Transverse colon (tissue), 4 donors: ENCODE measurements at regions not wholly inside any gene's neighbourhood (a gene's known extent, or its start where the extent isn't known, plus 50 kb on each side); places are given as distances from the start of the nearest gene placed in this dataset.

Experiments used
- DNase-seq: peaks from one replicate; pipeline ENCODE4 v3.0.0-alpha.2; 2019
- H3K27ac ChIP-seq, 4 donors: fragments of 200-600 bp; sonication (generic); 2 replicates each; pipeline ENCODE4 v1.5.1; 2016 to 2018; ENCODE audit warnings: inconsistent platforms in 4 of 4
- H3K27me3 ChIP-seq: fragments of 200-600 bp; sonication (generic); 2 replicates; pipeline ENCODE4 v1.5.1; 2017; ENCODE audit warnings: inconsistent platforms
- H3K36me3 ChIP-seq, 4 donors: fragments of 200-600 bp; sonication (generic); 2 replicates each; pipeline ENCODE4 v1.5.1; 2017 to 2019; ENCODE audit warnings: inconsistent platforms in 4 of 4
- H3K4me1 ChIP-seq, 4 donors: fragments of 200-600 bp; sonication (generic); 2 replicates each; pipeline ENCODE4 v1.5.1; 2017 to 2020; ENCODE audit warnings: inconsistent platforms in 4 of 4
- H3K4me3 ChIP-seq, 4 donors: fragments of 200-600 bp; sonication (generic); 1 replicate in 1 of 4; 2 replicates in 3 of 4; pipeline versions ENCODE4 v1.5.1 to v1.6.1; 2017 to 2019; ENCODE audit warnings: inconsistent platforms in 4 of 4
- H3K9me3 ChIP-seq, 2 donors: fragments of 200-600 bp; sonication (generic); 2 replicates each; pipeline ENCODE4 v1.5.1; 2017 to 2019; ENCODE audit warnings: inconsistent platforms in 2 of 2
- EP300 ChIP-seq: sonication (generic); formaldehyde crosslinking; IDR thresholded peaks from one replicate; pipeline ENCODE4 v1.6.1; 2017; ENCODE audit warnings: antibody characterized with exemption, low read depth
- POLR2A ChIP-seq: fragments of 450-650 bp; IDR thresholded peaks from one replicate; pipeline ENCODE4 v1.6.1; 2016; ENCODE audit warnings: antibody characterized with exemption, mild to moderate bottlenecking, moderate library complexity
- POLR2AphosphoS5 ChIP-seq, 3 donors: sonication (generic); formaldehyde crosslinking; IDR thresholded peaks; one replicate each; pipeline ENCODE4 v1.6.1; 2016; ENCODE audit warnings: antibody characterized with exemption in 3 of 3
- WGBS, 2 donors: methylation state at CpG; one replicate each; pipeline ENCODE4 v1.1.5; 2018; ENCODE audit warnings: low coverage in 1 of 2; 5-methylcytosine and 5-hydroxymethylcytosine counted together
- in situ Hi-C, 4 donors: fragments of 200-750 bp; cut with MboI; loops; one replicate each; pipeline versions ENCODE4 v1.15.0 to v1.15.1; 2017; ENCODE audit warnings: low sequenced_read_pairs in 3 of 4, low pct_ligation_motif_present in 1 of 4, low pct_unique_long_range_greater_than_20kb in 1 of 4
- intact Hi-C: fragments of 100-400 bp; cut with DNase I; formaldehyde crosslinking; loops from one replicate; pipeline ENCODE4 v1.15.1; 2023; ENCODE audit warnings: low total_unique reads
- TF ChIP-seq, protein P1 (sequence below), 5 experiments: fragments of 200-600 bp in 3 of 5; fragments of 450-650 bp in 2 of 5; sonication (generic) in 3 of 5; IDR thresholded peaks; 1 replicate in 2 of 5; 2 replicates in 3 of 5; pipeline ENCODE4 v1.5.1; 2016 to 2017; ENCODE audit warnings: antibody characterized with exemption in 5 of 5, inconsistent platforms in 3 of 5, mild to moderate bottlenecking in 2 of 5, moderate library complexity in 1 of 5

DNA sequence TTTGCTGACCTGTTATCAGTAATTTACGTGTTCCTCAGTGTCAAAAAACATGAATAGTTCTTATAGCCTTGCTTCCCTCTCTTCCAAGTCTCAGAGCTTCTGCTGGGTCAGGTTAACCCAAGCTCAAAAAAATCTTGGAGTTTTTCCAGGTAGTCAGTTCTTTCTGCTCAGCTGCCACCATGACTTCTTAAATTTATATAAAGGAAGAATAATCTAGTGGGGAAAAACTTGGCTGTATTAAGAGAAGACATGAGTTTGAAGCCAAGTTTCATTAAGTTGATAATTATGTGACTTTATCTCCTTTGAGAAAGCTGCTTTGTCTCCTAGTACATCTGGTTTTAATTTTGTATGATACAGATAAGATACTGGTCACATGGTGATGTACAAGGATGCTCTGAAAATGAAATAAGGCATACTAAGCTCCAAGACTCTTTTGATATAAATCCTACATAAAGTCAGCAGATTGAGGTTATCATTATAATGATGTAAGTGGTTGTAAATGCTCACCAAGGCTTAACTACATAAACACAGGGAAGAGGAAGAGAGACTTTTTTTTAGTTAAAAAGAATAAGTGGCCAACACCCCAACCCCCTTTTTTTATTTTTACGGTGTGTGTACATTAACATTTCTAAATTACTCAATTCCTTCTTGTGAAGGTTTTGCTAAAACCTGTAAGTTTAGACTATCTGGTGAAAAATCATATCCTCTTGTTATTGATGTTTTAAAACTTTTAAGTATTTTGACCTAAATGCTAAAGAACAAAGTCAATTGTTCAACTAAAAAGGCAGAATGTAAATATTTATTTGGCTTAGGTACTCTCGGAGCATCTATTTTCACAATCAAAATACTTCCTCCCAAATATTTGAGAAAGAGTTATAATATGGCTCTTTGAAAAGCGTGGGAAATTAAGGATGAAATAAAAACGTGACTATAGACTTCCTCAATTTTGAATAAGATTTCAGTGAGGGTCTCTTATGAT lies 84.1 kb upstream of the SLC38A2 start:
- in situ Hi-C loops = no loop called here
- intact Hi-C loops = no loop called here
- Histone ChIP-seq H3K4me3 (no peak overlapping the region), H3K36me3 (no peaks in the 10 kb centered on the region), H3K27ac (no peak overlapping the region), H3K27me3 (no peaks in the 10 kb centered on the region), H3K9me3 (no peaks in the 10 kb centered on the region), H3K4me1 (peaks cover 0 to 42% (median 8%) of the 10 kb centered on the region in 4 donors)
- DNase-seq = no peak
- TF ChIP-seq POLR2A = no peak
- no peak for TF ChIP-seq POLR2AphosphoS5 (IDR thresholded peaks at IDR 0.05)
- TF ChIP-seq EP300 = no peak
- TF ChIP-seq, protein P1, sequence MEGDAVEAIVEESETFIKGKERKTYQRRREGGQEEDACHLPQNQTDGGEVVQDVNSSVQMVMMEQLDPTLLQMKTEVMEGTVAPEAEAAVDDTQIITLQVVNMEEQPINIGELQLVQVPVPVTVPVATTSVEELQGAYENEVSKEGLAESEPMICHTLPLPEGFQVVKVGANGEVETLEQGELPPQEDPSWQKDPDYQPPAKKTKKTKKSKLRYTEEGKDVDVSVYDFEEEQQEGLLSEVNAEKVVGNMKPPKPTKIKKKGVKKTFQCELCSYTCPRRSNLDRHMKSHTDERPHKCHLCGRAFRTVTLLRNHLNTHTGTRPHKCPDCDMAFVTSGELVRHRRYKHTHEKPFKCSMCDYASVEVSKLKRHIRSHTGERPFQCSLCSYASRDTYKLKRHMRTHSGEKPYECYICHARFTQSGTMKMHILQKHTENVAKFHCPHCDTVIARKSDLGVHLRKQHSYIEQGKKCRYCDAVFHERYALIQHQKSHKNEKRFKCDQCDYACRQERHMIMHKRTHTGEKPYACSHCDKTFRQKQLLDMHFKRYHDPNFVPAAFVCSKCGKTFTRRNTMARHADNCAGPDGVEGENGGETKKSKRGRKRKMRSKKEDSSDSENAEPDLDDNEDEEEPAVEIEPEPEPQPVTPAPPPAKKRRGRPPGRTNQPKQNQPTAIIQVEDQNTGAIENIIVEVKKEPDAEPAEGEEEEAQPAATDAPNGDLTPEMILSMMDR (IDR thresholded peaks at IDR 0.05) = no peak
- WGBS, 2 donors = 50 to 63% methylated on average over 5 of the region's 5 CpGs

DNA sequence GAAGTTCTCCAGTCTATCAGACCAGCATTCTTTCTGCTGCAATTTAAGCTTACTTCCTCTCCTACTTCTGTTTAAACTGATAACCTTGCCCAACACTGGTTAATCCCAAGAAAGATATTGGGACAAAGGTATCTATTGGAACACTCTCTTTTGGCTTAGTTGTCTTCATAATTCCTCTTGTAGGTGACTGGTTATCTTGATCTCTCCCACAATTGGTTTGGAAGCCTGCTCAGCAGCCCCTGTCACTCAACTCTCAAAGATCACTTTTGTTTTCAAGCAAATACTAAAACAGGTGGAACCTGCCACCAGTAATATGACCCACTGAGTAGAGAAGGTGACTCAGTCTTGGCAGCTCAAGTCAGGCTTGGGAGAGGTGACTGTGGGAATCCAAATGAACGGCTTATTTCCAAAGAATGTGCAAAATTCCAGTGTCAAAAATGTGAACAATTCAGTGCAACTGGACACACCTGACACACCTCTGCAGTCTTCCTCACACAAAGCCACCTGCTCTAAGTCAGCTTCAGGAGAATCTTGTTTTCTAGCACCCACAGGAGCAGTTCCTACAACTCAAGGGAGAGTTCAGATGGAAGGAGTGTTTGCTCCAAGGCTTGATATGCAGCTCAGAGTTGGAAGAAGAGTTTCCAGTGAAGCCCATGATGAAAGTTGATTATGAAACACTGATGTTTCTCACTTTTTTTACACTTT lies 83.2 kb upstream of the SLC38A2 start:
- H3K9me3 ChIP-seq = no peaks in the 10 kb centered on the region
- H3K4me3 ChIP-seq = no peak overlapping the region
- in situ Hi-C loops = no loop called here
- no peak for DNase-seq
- H3K4me1 ChIP-seq = peaks cover 0 to 36% (median 3%) of the 10 kb centered on the region in 4 donors
- H3K27ac ChIP-seq = no peak overlapping the region
- no peaks in the 10 kb centered on the region for H3K27me3 ChIP-seq
- no peaks in the 10 kb centered on the region for H3K36me3 ChIP-seq
- no peak for TF ChIP-seq EP300
- TF ChIP-seq POLR2A = no peak
- no peak for TF ChIP-seq POLR2AphosphoS5 (IDR thresholded peaks at IDR 0.05)
- TF ChIP-seq, protein P1 (IDR thresholded peaks at IDR 0.05) = no peak
- intact Hi-C loops = no loop called here
- WGBS, 2 donors = 95% methylated on average over 1 of the region's 1 CpG; no CpG with 5 or more reads in 1 of the 2 donors

DNA sequence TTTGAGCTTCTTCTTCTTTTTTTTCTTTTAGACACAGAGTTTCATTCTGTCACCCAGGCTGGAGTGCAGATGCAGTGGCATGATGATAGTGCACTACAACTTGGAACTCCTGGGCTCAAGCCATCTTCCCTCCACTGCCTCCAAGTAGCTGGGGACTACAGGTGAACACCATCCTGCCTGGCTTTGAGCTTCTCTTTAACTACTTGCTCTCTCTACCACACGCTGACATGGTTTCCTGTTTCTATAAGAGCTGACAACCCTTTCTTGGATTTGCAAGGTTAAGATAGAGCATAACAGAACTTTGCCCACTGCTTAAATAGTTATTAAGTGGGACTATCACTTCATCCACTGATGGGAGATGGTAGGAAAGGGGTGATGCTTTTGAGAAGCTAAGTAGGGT lies 82.4 kb upstream of the SLC38A2 start:
- intact Hi-C loops (no loop called here), in situ Hi-C loops (no loop called here)
- Histone ChIP-seq H3K27ac (no peak overlapping the region), H3K36me3 (no peaks in the 10 kb centered on the region), H3K4me1 (peaks cover 0 to 36% (median 6%) of the 10 kb centered on the region in 4 donors), H3K4me3 (no peak overlapping the region), H3K27me3 (no peaks in the 10 kb centered on the region), H3K9me3 (no peaks in the 10 kb centered on the region)
- WGBS, 2 donors = 74 to 86% methylated on average over 1 of the region's 1 CpG
- no peak for DNase-seq
- TF ChIP-seq POLR2A (no peak), POLR2AphosphoS5 (IDR thresholded peaks at IDR 0.05) (no peak), EP300 (no peak)
- TF ChIP-seq, protein P1 (IDR thresholded peaks at IDR 0.05) = no peak

DNA sequence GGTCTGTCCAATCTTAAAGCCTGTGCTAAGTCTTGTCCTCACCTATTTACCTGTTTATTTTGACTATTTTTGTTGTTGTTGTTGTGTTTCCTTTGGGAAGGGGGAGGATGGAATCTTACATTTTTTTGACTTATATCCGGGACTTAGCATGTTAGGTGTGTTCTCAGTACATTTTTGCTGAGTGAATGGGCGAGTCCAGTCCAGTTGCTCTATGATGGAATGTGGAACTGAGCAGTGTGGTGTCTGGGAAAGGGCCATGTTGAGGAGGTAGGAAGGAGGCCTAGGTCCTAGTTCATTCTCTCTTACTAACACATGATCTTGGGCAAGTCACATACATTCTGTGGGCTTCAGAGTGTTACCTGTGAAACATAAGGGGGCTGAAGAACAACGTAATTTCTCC lies 80.9 kb upstream of the SLC38A2 start:
- Histone ChIP-seq H3K4me1 (peaks cover 0 to 22% (median 6%) of the 10 kb centered on the region in 4 donors), H3K27ac (no peak overlapping the region), H3K27me3 (no peaks in the 10 kb centered on the region), H3K36me3 (no peaks in the 10 kb centered on the region), H3K9me3 (no peaks in the 10 kb centered on the region), H3K4me3 (no peak overlapping the region)
- TF ChIP-seq, protein P1 (IDR thresholded peaks at IDR 0.05) = no peak
- no peak for TF ChIP-seq POLR2A
- no peak for TF ChIP-seq POLR2AphosphoS5 (IDR thresholded peaks at IDR 0.05)
- no peak for TF ChIP-seq EP300
- in situ Hi-C loops = no loop called here
- intact Hi-C loops = no loop called here
- no peak for DNase-seq
- WGBS, 2 donors = 100% methylated on average over 3 of the region's 3 CpGs
